Suprapubic skin (tissue), 3 donors: ENCODE measurements at regions not wholly inside any gene's neighbourhood (a gene's known extent, or its start where the extent isn't known, plus 50 kb on each side); places are given as distances from the start of the nearest gene placed in this dataset.

Experiments used
- POLR2A ChIP-seq, 2 donors: fragments of 450-650 bp; IDR thresholded peaks; one replicate each; pipeline ENCODE4 v1.6.1; 2017; ENCODE audit warnings: antibody characterized with exemption in 2 of 2, mild to moderate bottlenecking in 2 of 2, moderate library complexity in 2 of 2
- TF ChIP-seq, protein P1 (sequence below), 2 donors: fragments of 200-600 bp in 1 of 2; fragments of 450-650 bp in 1 of 2; sonication (generic) in 1 of 2; IDR thresholded peaks; one replicate each; pipeline ENCODE4 v1.5.1; 2016 to 2019; ENCODE audit warnings: antibody characterized with exemption in 2 of 2, mild to moderate bottlenecking in 1 of 2, moderate library complexity in 1 of 2

- TF ChIP-seq, protein P1, sequence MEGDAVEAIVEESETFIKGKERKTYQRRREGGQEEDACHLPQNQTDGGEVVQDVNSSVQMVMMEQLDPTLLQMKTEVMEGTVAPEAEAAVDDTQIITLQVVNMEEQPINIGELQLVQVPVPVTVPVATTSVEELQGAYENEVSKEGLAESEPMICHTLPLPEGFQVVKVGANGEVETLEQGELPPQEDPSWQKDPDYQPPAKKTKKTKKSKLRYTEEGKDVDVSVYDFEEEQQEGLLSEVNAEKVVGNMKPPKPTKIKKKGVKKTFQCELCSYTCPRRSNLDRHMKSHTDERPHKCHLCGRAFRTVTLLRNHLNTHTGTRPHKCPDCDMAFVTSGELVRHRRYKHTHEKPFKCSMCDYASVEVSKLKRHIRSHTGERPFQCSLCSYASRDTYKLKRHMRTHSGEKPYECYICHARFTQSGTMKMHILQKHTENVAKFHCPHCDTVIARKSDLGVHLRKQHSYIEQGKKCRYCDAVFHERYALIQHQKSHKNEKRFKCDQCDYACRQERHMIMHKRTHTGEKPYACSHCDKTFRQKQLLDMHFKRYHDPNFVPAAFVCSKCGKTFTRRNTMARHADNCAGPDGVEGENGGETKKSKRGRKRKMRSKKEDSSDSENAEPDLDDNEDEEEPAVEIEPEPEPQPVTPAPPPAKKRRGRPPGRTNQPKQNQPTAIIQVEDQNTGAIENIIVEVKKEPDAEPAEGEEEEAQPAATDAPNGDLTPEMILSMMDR (IDR thresholded peaks at IDR 0.05), result no peak
- TF ChIP-seq POLR2A (IDR thresholded peaks at IDR 0.05), result no peak
Measured at GRCh38 chr11:92779746-92780145, 189.7 kb upstream of the MTNR1B start.
